Endothelial cell (in vitro differentiated cells): ENCODE measurements at regions not wholly inside any gene's neighbourhood (a gene's known extent, or its start where the extent isn't known, plus 50 kb on each side); places are given as distances from the start of the nearest gene placed in this dataset.

Experiments used
- DNase-seq: peaks from one replicate; pipeline ENCODE4 v3.0.0; 2021; ENCODE audit warnings: low spot score
- H3K27ac Mint-ChIP-seq: one replicate; pipeline ENCODE4 v1.8.0; 2021; ENCODE audit warnings: mixed read lengths, inconsistent platforms; ENCODE audit not compliant: unreplicated experiment
- H3K27me3 Mint-ChIP-seq: one replicate; pipeline ENCODE4 v1.8.0; 2021; ENCODE audit warnings: mild to moderate bottlenecking, moderate library complexity, mixed read lengths, inconsistent platforms; ENCODE audit not compliant: unreplicated experiment
- H3K36me3 Mint-ChIP-seq: one replicate; pipeline ENCODE4 v1.8.0; 2021; ENCODE audit warnings: mild to moderate bottlenecking, low read depth, mixed read lengths, inconsistent platforms; ENCODE audit not compliant: unreplicated experiment
- H3K4me1 Mint-ChIP-seq: one replicate; pipeline ENCODE4 v1.8.0; 2021; ENCODE audit warnings: mild to moderate bottlenecking, mixed read lengths, inconsistent platforms; ENCODE audit not compliant: unreplicated experiment
- H3K4me3 Mint-ChIP-seq: one replicate; pipeline ENCODE4 v1.8.0; 2021; ENCODE audit warnings: mild to moderate bottlenecking, mixed read lengths, inconsistent platforms; ENCODE audit not compliant: unreplicated experiment
- H3K9me3 Mint-ChIP-seq: one replicate; pipeline ENCODE4 v1.8.0; 2021; ENCODE audit warnings: mixed read lengths, inconsistent platforms; ENCODE audit not compliant: unreplicated experiment
- TF ChIP-seq, protein P1 (sequence below): fragments of 200-600 bp; sonication (generic); IDR thresholded peaks from one replicate; pipeline ENCODE4 v1.5.0; 2021; ENCODE audit warnings: antibody characterized with exemption; ENCODE audit not compliant: unreplicated experiment

DNA sequence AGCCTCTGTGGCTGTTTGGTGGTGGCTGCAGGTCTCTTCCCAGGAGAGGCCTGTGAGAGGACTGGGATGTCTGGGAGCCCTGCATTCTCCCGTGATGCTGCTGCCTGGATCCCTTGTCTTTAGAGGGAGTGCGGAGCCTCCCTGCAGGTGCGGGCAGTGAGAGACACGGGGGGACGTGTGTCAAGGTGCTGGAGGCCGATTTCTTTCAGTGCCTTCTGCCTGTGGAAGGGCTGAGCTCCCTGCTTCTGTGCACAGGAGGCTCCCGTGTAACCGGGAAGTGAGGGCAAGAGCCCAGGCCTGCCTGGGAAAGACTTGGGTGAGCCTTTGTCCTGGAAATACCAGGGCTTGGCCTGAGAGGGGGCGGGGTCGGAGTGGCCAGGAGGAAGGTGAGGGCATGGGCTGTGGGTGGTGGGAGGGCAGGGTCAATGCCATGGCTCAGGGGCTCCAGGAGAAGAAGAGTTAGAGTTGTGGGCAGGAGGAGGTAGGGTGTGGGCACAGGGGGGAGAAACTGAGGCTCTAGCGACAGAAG is 372.2 kb downstream of the TMEM121 start:
- H3K27ac Mint-ChIP-seq: no peak overlapping the region
- H3K36me3 Mint-ChIP-seq: peaks cover 9% of the 10 kb centered on the region
- peaks cover 14% of the 10 kb centered on the region for H3K27me3 Mint-ChIP-seq
- H3K4me1 Mint-ChIP-seq: no peaks in the 10 kb centered on the region
- DNase-seq: no peak
- H3K9me3 Mint-ChIP-seq: peaks cover 13% of the 10 kb centered on the region
- H3K4me3 Mint-ChIP-seq: no peak overlapping the region
- TF ChIP-seq, protein P1, sequence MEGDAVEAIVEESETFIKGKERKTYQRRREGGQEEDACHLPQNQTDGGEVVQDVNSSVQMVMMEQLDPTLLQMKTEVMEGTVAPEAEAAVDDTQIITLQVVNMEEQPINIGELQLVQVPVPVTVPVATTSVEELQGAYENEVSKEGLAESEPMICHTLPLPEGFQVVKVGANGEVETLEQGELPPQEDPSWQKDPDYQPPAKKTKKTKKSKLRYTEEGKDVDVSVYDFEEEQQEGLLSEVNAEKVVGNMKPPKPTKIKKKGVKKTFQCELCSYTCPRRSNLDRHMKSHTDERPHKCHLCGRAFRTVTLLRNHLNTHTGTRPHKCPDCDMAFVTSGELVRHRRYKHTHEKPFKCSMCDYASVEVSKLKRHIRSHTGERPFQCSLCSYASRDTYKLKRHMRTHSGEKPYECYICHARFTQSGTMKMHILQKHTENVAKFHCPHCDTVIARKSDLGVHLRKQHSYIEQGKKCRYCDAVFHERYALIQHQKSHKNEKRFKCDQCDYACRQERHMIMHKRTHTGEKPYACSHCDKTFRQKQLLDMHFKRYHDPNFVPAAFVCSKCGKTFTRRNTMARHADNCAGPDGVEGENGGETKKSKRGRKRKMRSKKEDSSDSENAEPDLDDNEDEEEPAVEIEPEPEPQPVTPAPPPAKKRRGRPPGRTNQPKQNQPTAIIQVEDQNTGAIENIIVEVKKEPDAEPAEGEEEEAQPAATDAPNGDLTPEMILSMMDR: no peak

DNA sequence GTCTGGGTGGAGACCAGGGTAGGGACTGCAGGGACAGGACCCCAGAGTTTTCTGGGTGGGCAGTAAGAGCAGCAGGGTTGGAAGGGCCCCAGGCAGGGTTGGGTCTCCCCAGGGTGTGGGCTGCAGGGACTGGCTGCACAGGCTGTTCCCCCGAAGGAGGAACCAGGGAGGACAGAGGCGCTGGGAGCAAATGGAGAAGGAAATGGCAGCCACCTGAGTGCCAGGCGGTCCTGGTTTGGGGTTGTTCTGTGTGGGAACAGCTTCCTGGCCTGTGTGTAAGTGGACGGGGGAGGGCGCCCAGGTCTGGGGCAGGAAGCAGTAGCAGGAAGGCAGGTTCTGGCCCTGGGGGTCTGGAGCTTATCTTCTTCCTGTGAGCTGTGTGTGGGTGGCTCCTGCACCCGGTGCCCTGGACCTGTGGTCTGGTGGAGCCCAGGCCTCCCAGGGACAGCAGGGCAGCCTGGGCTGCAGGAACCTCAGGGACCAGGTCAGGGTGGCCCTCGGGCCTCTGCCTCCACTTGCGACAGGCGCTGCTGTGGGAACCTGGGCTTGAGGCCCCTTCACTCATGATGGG is 372.8 kb downstream of the TMEM121 start:
- Mint-ChIP-seq H3K9me3 (peaks cover 13% of the 10 kb centered on the region), H3K36me3 (peaks cover 9% of the 10 kb centered on the region), H3K4me1 (no peaks in the 10 kb centered on the region), H3K4me3 (no peak overlapping the region), H3K27ac (no peak overlapping the region), H3K27me3 (peaks cover 14% of the 10 kb centered on the region)
- DNase-seq: no peak
- TF ChIP-seq, protein P1: no peak

DNA sequence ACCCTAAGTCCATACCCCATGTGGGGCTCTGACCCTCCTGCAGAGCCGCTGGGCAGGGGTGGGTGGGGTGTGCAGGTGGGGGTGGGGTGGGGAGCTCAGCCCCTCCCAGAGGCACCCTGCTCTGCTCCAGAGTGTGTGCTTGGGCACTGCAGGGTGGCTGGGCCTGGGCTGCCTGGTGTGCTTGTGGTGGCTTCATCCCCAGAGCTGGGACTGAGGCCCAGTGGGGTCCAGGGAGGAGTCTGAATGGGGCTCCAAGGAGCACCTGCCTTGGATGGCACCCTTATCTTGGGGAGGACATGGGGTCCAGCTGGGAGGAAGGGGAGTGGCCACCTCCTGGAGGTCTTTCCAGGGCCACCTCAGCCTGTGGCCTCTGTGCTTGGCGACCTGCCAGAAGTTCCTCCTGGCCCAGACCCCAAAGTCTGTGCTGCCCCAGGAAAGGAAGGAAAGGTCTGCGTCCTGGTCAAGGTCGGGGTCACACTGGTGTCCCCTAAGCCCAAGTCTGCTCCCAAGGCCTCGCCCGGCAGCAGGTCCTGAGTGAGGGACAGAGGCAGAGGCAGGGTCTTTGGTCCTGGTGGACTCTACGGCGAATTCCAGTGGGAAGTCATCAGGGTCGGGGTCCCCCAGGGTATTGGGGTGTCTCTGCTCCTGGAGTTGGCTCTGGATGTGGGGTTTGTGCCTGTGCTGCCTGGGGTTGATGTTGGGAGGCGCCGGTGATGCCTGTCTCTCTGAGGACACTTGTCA is 373.4 kb downstream of the TMEM121 start:
- Mint-ChIP-seq H3K9me3 (peaks cover 13% of the 10 kb centered on the region), H3K27me3 (peaks cover 13% of the 10 kb centered on the region), H3K4me3 (no peak overlapping the region), H3K4me1 (no peaks in the 10 kb centered on the region), H3K36me3 (peaks cover 7% of the 10 kb centered on the region), H3K27ac (no peak overlapping the region)
- TF ChIP-seq, protein P1: no peak
- DNase-seq: no peak

DNA sequence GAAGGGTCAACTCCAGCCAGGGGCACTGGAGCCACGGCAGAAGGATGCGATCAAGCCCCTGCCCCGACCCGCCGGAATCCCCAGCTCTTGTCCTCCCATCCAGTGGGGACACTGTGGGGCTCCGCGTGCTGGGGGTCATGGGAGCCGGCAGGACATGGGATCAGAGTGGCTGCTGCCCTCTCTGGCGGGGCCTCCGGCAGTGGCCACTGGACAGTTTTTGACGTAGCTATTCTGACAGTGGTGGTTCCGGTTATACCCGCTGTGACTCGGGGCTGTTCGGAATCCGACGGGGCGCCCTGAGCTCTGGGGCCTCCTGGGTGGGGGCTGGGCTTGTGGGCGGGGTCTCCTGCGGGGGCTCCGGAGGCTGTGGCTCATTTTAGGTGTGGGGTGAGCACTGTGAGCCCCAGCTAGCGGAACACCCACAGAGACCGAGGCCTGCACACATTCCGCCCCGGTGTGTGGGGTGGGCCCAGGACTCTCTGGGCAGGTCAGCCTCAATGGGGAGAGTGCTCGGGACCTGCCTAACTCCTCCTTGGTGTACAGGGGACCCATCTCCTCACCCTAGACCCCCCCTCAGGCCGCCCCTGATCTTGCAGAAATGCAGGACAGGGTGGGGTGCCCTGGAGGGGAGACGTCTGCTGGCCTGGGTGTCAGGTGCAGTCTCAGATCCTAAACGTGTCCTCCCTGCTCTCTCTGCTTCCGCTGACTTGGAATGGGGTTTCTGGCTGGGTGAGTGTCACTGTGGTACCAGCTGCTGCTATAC is 374.2 kb downstream of the TMEM121 start:
- DNase-seq: no peak
- peaks cover 11% of the 10 kb centered on the region for H3K9me3 Mint-ChIP-seq
- TF ChIP-seq, protein P1: no peak

More for the DNA sequence above, 374.2 kb downstream of the TMEM121 start:
- peaks cover 13% of the 10 kb centered on the region for H3K27me3 Mint-ChIP-seq
- H3K27ac Mint-ChIP-seq: no peak overlapping the region
- H3K4me1 Mint-ChIP-seq: no peaks in the 10 kb centered on the region
- H3K36me3 Mint-ChIP-seq: peaks cover 6% of the 10 kb centered on the region
- H3K4me3 Mint-ChIP-seq: no peak overlapping the region
